Esophagus muscularis mucosa (tissue), 4 donors: ENCODE measurements at regions not wholly inside any gene's neighbourhood (a gene's known extent, or its start where the extent isn't known, plus 50 kb on each side); places are given as distances from the start of the nearest gene placed in this dataset.

Source experiments
- DNase-seq: peaks from one replicate; pipeline ENCODE4 v3.0.0-alpha.2; 2017; ENCODE audit errors: extremely low spot score
- H3K27ac ChIP-seq, 4 donors: fragments of 200-600 bp; sonication (generic); replicated peaks in 1 of 4; 1 replicate in 3 of 4; 2 replicates in 1 of 4; pipeline ENCODE4 v1.5.1; 2016 to 2019; ENCODE audit warnings: mild to moderate bottlenecking in 1 of 4
- H3K27me3 ChIP-seq, 4 donors: fragments of 200-600 bp; sonication (generic); one replicate each; pipeline versions ENCODE4 v1.5.1 to v1.6.0; 2016 to 2019
- H3K36me3 ChIP-seq, 4 donors: fragments of 200-600 bp; sonication (generic); one replicate each; pipeline ENCODE4 v1.5.1; 2016 to 2019
- H3K4me1 ChIP-seq, 4 donors: fragments of 200-600 bp; sonication (generic); one replicate each; pipeline ENCODE4 v1.5.1; 2016 to 2019
- H3K4me3 ChIP-seq, 4 donors: fragments of 200-600 bp; sonication (generic); 1 replicate in 2 of 4; 2 replicates in 2 of 4; pipeline ENCODE4 v1.5.1; 2016 to 2019; ENCODE audit warnings: mild to moderate bottlenecking in 4 of 4, moderate library complexity in 1 of 4
- H3K9me3 ChIP-seq, 4 donors: fragments of 200-600 bp; sonication (generic); 1 replicate in 3 of 4; 2 replicates in 1 of 4; pipeline ENCODE4 v1.5.1; 2016 to 2019
- EP300 ChIP-seq: sonication (generic); formaldehyde crosslinking; IDR thresholded peaks from one replicate; pipeline ENCODE4 v1.6.1; 2017; ENCODE audit warnings: antibody characterized with exemption
- POLR2A ChIP-seq: fragments of 450-650 bp; IDR thresholded peaks from one replicate; pipeline ENCODE4 v1.6.1; 2017; ENCODE audit warnings: antibody characterized with exemption, moderate library complexity, mild to moderate bottlenecking, low read depth
- POLR2AphosphoS5 ChIP-seq, 2 donors: sonication (generic); formaldehyde crosslinking; IDR thresholded peaks; one replicate each; pipeline ENCODE4 v1.6.1; 2017; ENCODE audit warnings: antibody characterized with exemption in 2 of 2
- WGBS: methylation state at CpG from one replicate; pipeline ENCODE4 v1.1.5; 2018; 5-methylcytosine and 5-hydroxymethylcytosine counted together
- intact Hi-C: fragments of 100-400 bp; cut with DNase I; formaldehyde crosslinking; loops from one replicate; pipeline ENCODE4 v1.15.1; 2023
- TF ChIP-seq, protein P1 (sequence below), 3 experiments: fragments of 200-600 bp in 2 of 3; fragments of 450-650 bp in 1 of 3; sonication (generic) in 2 of 3; IDR thresholded peaks; one replicate each; pipeline ENCODE4 v1.5.1; 2017 to 2019; ENCODE audit warnings: antibody characterized with exemption in 3 of 3, mild to moderate bottlenecking in 2 of 3, moderate library complexity in 1 of 3

DNA sequence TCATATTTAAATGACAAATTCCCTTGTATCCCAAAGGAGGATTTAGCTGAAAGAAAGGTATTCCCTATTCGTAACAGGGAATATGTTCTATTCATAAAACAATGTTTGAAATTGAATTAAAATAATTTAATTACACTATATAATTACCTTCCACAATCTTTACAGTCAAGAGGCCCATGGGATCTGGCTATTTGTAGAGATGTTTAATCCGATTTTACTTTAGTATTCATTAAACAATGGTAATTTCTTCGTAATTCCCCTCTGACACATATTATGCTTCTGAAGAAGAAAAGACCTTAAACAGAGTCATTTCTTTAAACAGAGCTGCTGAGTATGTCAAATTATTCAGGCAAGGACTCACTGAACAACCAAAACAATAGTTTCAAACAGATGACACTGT is 98.8 kb downstream of the MAGEC1 start:
- 46% methylated on average over 3 of the region's 3 CpGs for WGBS
- no peaks in the 10 kb centered on the region for H3K4me1 ChIP-seq
- H3K9me3 ChIP-seq = peaks cover 0 to 14% (median 0%) of the 10 kb centered on the region in 4 donors
- no peaks in the 10 kb centered on the region for H3K36me3 ChIP-seq
- TF ChIP-seq, protein P1, sequence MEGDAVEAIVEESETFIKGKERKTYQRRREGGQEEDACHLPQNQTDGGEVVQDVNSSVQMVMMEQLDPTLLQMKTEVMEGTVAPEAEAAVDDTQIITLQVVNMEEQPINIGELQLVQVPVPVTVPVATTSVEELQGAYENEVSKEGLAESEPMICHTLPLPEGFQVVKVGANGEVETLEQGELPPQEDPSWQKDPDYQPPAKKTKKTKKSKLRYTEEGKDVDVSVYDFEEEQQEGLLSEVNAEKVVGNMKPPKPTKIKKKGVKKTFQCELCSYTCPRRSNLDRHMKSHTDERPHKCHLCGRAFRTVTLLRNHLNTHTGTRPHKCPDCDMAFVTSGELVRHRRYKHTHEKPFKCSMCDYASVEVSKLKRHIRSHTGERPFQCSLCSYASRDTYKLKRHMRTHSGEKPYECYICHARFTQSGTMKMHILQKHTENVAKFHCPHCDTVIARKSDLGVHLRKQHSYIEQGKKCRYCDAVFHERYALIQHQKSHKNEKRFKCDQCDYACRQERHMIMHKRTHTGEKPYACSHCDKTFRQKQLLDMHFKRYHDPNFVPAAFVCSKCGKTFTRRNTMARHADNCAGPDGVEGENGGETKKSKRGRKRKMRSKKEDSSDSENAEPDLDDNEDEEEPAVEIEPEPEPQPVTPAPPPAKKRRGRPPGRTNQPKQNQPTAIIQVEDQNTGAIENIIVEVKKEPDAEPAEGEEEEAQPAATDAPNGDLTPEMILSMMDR (IDR thresholded peaks at IDR 0.05) = no peak
- TF ChIP-seq POLR2AphosphoS5 (IDR thresholded peaks at IDR 0.05) = no peak
- TF ChIP-seq EP300 = no peak
- TF ChIP-seq POLR2A = no peak
- peaks cover 0 to 4% (median 0%) of the 10 kb centered on the region in 4 donors for H3K27me3 ChIP-seq
- no peak for DNase-seq
- no peak overlapping the region for H3K27ac ChIP-seq
- intact Hi-C loops = no loop called here
- H3K4me3 ChIP-seq = no peak overlapping the region

DNA sequence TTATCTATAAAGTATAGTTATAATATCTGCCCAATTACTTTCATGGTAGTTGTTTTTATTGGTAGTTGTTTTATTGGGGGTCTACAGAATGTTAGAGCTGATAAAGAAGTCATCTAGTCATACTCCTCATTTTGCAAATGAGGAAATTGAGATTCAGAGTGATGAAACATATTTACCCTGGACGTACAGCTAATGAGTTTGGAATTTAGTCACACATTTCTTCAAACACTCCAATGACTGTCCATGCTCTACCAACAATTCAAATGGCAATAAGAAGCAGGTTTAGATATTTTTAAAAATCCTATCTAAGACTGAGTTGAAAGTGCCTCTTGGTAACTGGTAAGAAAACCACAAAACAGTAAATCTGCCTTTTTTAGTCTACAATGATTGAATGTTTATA is 98.2 kb downstream of the MAGEC1 start:
- no peak for DNase-seq
- 59% methylated on average over 1 of the region's 1 CpG for WGBS
- Histone ChIP-seq H3K27me3 (peaks cover 0 to 4% (median 0%) of the 10 kb centered on the region in 4 donors), H3K36me3 (no peaks in the 10 kb centered on the region), H3K9me3 (peaks cover 0 to 14% (median 0%) of the 10 kb centered on the region in 4 donors), H3K4me1 (no peaks in the 10 kb centered on the region), H3K27ac (no peak overlapping the region), H3K4me3 (no peak overlapping the region)
- TF ChIP-seq EP300 = no peak
- TF ChIP-seq POLR2A = no peak
- TF ChIP-seq, protein P1 (IDR thresholded peaks at IDR 0.05) = no peak
- TF ChIP-seq POLR2AphosphoS5 (IDR thresholded peaks at IDR 0.05) = no peak
- intact Hi-C loops = no loop called here

DNA sequence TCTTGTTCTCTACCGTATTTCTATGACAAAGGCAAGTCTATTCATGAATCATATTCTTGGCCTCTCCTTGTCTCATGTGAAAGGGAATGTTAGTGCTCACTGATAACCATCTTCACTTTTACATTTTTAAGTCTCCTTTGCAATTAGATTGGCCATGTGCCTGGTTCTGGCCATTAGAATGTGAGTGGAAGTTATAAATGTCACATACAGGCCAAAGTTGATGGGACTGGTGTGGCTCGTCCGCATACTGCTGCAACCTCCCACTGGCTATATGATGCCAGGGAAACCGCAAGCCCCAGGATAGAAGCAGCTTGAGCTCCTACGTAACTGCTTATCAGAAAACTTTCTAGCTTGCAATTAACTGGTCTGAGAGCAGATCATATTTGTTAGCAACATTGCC is 86.1 kb downstream of the MAGEC1 start:
- DNase-seq = no peak
- TF ChIP-seq, protein P1 (IDR thresholded peaks at IDR 0.05) = no peak
- TF ChIP-seq POLR2A (no peak), EP300 (no peak), POLR2AphosphoS5 (IDR thresholded peaks at IDR 0.05) (no peak)
- H3K27ac ChIP-seq = no peak overlapping the region
- intact Hi-C loops = no loop called here
- no peaks in the 10 kb centered on the region for H3K27me3 ChIP-seq
- H3K4me1 ChIP-seq = no peaks in the 10 kb centered on the region
- no peak overlapping the region for H3K4me3 ChIP-seq
- WGBS = 64% methylated on average over 5 of the region's 5 CpGs
- H3K9me3 ChIP-seq = no peaks in the 10 kb centered on the region
- no peaks in the 10 kb centered on the region for H3K36me3 ChIP-seq

DNA sequence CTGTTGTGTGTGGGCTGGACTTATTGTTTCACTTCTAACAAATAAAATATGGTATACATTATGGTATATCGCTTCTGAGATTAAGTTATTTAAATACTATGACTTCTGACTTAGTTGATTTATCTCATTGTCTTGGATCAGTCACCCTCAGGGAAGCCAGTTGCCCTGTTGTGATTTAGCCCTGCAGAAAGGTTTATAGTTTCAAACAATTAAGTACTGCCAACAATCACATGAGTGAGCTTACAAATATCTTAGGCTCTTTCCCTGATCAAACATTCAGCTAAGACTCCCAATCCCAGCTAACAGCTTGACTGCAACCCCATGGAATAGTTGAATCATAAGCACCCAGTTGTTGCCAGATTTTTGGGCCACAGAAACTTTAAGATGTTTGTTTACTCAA is 85.4 kb downstream of the MAGEC1 start:
- Histone ChIP-seq H3K27me3 (no peaks in the 10 kb centered on the region), H3K9me3 (no peaks in the 10 kb centered on the region), H3K27ac (no peak overlapping the region), H3K4me3 (no peak overlapping the region), H3K4me1 (no peaks in the 10 kb centered on the region), H3K36me3 (no peaks in the 10 kb centered on the region)
- no peak for DNase-seq
- no peak for TF ChIP-seq POLR2AphosphoS5 (IDR thresholded peaks at IDR 0.05)
- no peak for TF ChIP-seq EP300
- TF ChIP-seq, protein P1 (IDR thresholded peaks at IDR 0.05) = no peak
- no peak for TF ChIP-seq POLR2A
- 48% methylated on average over 1 of the region's 1 CpG for WGBS
- intact Hi-C loops = no loop called here

DNA sequence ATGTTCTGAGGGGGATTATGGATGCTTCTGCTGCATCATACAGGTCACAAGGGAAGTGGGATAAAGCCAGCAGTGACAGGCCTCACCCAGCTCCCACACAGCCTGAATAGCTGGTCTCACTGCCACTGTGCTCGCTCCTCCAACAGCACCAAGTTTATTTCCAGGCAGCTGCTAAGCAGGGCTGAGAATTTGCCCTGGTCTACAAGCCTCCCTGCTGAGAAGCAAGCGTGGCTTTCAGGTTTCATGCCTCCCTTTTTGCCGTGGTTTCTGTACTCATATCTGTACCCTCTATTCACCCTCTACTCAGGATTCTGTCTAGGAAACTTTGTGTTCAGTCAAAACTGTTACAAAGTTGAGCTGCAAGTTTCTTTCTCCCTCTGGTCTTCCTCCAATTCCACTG is 78.6 kb downstream of the MAGEC1 start:
- H3K4me1 ChIP-seq = no peaks in the 10 kb centered on the region
- TF ChIP-seq POLR2A = no peak
- WGBS = 74% methylated on average over 3 of the region's 3 CpGs
- no peak overlapping the region for H3K4me3 ChIP-seq
- DNase-seq = no peak
- no peak overlapping the region for H3K27ac ChIP-seq
- H3K36me3 ChIP-seq = no peaks in the 10 kb centered on the region
- no peaks in the 10 kb centered on the region for H3K27me3 ChIP-seq
- intact Hi-C loops = no loop called here
- H3K9me3 ChIP-seq = no peaks in the 10 kb centered on the region
